OCI-LY3 (cell line): ENCODE measurements at regions not wholly inside any gene's neighbourhood (a gene's known extent, or its start where the extent isn't known, plus 50 kb on each side); places are given as distances from the start of the nearest gene placed in this dataset.

ENCODE experiments used
- EZH2phosphoT487 ChIP-seq: fragments of 200-600 bp; shearing (Covaris generic); IDR thresholded peaks from 2 replicates; pipeline ENCODE4 v1.6.1; 2018; ENCODE audit warnings: antibody characterized with exemption, mixed run types, low read depth
- TF ChIP-seq, protein P1 (sequence below): fragments of 200-600, 300-600 bp; sonication (generic); IDR thresholded peaks from 2 replicates; pipeline ENCODE4 v1.5.1; 2014; ENCODE audit warnings: antibody characterized with exemption, low read length, low read depth

DNA sequence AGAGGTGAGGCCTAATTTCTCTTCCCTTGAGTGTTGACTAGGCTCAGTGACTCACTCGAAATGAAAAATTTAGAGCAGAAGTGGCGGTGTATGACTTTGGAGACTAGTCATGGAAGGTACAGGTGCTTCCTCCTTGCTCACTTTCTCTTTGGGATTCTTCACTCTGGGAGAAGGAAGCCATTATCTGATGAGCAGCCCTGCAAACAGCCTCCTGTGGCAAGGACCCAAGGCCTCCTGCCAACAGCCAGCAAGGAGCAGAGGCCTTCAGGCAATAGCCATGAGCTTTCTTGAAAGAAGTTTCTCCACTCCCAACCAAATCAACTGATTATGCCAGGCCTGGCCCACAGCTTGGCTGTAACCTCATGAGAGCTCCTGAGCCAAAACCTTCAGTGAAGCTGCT lies 369.6 kb upstream of the VWC2 start:
- TF ChIP-seq, protein P1, sequence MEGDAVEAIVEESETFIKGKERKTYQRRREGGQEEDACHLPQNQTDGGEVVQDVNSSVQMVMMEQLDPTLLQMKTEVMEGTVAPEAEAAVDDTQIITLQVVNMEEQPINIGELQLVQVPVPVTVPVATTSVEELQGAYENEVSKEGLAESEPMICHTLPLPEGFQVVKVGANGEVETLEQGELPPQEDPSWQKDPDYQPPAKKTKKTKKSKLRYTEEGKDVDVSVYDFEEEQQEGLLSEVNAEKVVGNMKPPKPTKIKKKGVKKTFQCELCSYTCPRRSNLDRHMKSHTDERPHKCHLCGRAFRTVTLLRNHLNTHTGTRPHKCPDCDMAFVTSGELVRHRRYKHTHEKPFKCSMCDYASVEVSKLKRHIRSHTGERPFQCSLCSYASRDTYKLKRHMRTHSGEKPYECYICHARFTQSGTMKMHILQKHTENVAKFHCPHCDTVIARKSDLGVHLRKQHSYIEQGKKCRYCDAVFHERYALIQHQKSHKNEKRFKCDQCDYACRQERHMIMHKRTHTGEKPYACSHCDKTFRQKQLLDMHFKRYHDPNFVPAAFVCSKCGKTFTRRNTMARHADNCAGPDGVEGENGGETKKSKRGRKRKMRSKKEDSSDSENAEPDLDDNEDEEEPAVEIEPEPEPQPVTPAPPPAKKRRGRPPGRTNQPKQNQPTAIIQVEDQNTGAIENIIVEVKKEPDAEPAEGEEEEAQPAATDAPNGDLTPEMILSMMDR, result no peak
- TF ChIP-seq EZH2phosphoT487, result no peak
